GM18520 (cell line): ENCODE measurements at regions not wholly inside any gene's neighbourhood (a gene's known extent, or its start where the extent isn't known, plus 50 kb on each side); places are given as distances from the start of the nearest gene placed in this dataset.

ENCODE experiments used
- ATAC-seq: cut with Tn5 transposase; IDR thresholded peaks from one replicate; pipeline ENCODE4 v1.9.1; 2021; ENCODE audit not compliant: unreplicated experiment

- ATAC-seq: no peak
These were observed 239.1 kb downstream of the ZNF674 start for GRCh38 chrX:46306103-46306502.

DNA sequence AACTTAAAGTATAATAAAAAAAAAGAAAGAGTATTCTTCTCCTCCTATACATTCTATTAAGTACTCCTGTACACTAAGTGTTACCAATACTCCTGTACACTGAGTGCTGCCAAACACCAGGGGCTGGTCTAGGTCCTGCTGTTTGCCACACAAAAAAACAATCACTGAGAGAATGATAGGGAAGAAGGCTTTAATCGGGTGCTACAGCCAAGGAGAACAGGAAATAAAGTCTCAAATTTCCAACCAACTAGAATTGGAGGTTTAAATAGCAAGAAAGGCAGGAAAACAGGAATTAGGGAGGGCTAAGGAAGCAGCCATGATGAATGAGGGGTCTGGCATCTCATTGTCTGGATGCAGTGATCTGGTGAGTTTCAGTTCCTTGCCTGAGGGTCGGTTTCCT is 239.8 kb downstream of the ZNF674 start:
- no peak for ATAC-seq

DNA sequence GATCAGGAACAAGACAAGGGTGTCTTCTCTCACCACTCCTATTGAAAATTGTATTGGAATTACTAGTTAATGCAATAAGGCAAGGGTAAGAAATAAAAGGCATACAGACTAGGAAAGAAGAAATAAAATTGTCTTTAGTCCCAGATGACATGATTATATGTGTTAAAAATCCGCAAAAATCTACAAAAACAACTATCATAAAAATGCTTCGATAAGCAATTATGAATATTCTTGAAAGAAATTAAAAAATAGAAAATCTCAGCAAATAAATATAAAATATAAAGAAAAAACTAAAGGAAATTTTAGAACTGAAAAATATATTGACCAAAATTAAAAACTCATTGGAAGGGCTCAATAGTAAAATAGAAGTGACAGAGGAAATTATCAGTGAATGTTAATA is 243.3 kb downstream of the ZNF674 start:
- ATAC-seq: no peak

DNA sequence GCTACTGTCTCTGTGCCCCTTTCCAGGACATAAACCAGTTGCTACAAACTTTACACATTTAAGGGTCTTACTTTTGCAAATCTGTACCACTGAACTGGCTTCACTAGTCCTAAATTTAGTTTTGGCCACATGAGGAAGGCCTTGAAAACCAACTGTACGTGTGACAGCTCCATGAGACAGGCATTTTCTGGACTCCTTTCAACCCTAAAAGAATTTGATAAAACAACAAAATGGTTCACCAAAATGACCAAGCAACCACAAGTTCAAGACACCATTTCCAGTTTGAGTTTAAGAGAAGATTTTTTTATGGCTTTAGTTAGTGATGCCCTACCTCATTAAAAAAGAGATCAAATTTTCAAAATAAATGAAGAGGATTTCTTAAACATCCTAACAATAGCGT is 246.4 kb downstream of the ZNF674 start:
- no peak for ATAC-seq

- no peak for ATAC-seq
These were observed 249.3 kb downstream of the ZNF674 start for GRCh38 chrX:46295963-46296362.

- ATAC-seq: no peak
These were observed 251.0 kb downstream of the ZNF674 start for GRCh38 chrX:46294234-46294633.

DNA sequence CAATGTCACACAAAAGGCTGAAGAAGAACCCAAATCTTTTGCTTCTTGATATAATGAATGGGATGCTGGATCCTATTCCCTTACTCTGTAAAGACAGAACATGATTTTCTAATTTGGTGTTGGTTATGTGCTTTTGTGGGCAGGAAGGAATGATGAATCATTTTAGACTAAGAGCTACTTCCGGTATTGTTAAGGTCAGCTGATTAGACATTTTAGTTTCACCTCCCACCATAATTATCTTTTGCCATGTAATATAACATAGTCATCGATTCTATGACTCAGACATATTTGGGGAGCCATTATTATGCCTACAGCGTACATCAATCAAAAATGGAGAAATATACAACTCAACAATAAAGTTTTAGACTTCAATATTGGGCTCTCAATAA is 265.3 kb downstream of the ZNF674 start:
- no peak for ATAC-seq

- no peak for ATAC-seq
These were observed 265.9 kb downstream of the ZNF674 start for GRCh38 chrX:46279214-46279924.

DNA sequence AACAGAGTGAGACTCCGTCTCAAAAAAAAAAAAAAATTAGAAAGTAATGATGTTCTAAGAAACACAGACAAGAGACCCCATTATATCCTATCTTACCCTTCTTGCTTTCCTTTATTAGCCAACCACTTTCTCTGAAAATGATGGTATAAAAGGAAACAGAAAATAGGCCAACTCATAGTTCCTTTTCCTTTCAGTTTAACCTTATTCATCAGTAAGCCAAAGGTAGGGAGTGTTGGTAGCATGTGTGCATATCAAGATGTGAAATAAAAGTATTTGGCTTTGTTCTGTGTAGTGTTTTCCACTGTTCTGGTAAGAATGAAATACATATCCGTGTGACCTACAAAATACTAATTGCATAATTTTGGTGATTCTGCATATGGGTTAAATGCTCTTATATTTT is 266.6 kb downstream of the ZNF674 start:
- no peak for ATAC-seq

DNA sequence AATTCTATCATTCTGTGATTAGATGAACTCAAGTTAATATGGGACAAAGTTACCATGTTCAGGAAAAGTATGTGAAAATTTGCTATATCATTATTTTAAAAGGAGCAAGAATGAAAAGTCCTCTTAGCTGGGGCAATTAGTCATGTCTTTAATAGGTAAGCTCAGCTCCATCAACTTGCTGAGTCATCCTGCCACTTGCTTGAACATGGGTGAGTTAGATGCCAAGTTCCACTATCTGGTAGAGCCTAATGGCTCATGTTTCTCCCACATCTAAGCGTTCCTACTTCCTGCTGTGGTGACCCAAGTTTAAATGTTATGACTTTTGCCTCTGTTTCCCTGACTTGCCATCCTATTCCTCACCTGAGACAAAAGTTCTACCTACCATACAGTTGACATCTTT is 276.8 kb downstream of the ZNF674 start:
- ATAC-seq: no peak

GRCh38 chrX:46263494-46263893 is 281.7 kb downstream of the ZNF674 start:
- ATAC-seq: no peak

GRCh38 chrX:46262304-46262703 is 282.9 kb downstream of the ZNF674 start:
- no peak for ATAC-seq

GRCh38 chrX:46260499-46260898 is 284.7 kb downstream of the ZNF674 start:
- ATAC-seq: no peak

DNA sequence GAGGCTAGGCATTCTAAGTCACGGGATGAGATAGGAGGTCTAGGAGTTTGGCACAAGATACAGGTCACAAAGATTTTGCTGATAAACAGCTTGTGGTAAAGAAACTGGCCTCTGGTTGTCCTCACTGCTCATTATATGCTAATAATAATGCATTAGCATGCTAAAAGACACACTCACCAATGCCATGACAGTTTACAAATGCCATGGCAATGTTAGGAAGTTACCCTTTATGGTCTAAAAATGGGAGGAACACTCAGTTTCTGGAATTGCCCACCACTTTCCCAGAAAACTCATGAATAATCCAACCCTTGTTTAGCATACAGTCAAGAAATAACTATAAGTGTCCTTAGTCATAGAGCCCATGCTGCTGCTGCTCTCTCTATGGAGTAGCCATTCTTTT is 286.9 kb downstream of the ZNF674 start:
- ATAC-seq: no peak

GRCh38 chrX:46257451-46257879 is 287.8 kb downstream of the ZNF674 start:
- no peak for ATAC-seq

GRCh38 chrX:46256875-46257274 is 288.3 kb downstream of the ZNF674 start:
- ATAC-seq: no peak

- no peak for ATAC-seq
These were observed 290.2 kb downstream of the ZNF674 start for GRCh38 chrX:46255046-46255445.

- ATAC-seq: no peak
These were observed 290.6 kb downstream of the ZNF674 start for GRCh38 chrX:46254641-46255040.

DNA sequence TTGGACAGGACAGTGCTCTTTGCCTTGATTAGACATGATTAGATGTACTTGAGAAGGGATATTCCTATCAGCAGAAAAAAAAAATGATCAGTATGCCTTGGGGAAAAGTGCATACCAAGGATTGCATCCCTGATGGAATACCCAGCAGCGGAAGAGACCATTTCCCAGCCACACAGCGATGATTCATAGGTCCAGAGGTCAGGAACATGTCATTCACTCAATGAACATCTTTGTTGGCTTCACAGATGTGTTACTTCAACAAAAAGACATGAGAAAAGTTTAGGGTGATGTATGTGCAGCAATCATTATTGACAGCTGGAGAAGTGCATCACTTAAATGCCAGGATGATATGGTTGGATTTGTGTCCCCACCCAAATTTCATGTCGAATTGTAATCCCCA is 293.5 kb downstream of the ZNF674 start:
- ATAC-seq: no peak

GRCh38 chrX:46250151-46250550 is 295.1 kb downstream of the ZNF674 start:
- no peak for ATAC-seq

- no peak for ATAC-seq
These were observed 297.8 kb downstream of the ZNF674 start for GRCh38 chrX:46247456-46247855.

GRCh38 chrX:46244451-46244850 is 300.8 kb downstream of the ZNF674 start:
- ATAC-seq: no peak

DNA sequence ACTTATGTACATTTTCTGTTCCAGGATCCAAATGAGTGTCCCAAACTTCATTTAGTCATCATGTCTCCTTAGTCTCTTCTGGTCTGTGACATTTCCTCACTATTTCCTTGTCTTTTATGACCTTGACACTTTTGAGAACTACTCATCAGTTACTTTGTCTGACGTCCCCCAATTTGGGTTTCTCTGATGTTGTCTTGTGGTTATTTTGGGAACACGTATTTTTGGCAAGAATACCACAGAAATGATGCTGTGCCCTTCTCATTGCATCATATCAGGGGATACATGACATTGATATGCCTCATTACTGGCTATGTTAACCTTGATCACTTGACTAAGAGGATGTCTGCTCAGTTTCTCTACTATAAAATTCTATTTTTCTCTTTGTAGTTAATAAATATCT is 308.8 kb downstream of the ZNF674 start:
- ATAC-seq: no peak
